Neural crest cell (in vitro differentiated cells): ENCODE measurements at regions not wholly inside any gene's neighbourhood (a gene's known extent, or its start where the extent isn't known, plus 50 kb on each side); places are given as distances from the start of the nearest gene placed in this dataset.

ENCODE experiments used
- DNase-seq: peaks from one replicate; pipeline ENCODE4 v3.0.0; 2021; ENCODE audit warnings: low read depth, mixed read lengths, low spot score
- H3K27ac Mint-ChIP-seq: one replicate; pipeline ENCODE4 v1.8.0; 2021; ENCODE audit warnings: mild to moderate bottlenecking, mixed read lengths; ENCODE audit not compliant: unreplicated experiment
- H3K27me3 Mint-ChIP-seq: 2 replicates; pipeline ENCODE4 v1.8.0; 2021; ENCODE audit warnings: low read depth, mild to moderate bottlenecking, mixed read lengths
- H3K36me3 Mint-ChIP-seq: 2 replicates; pipeline ENCODE4 v1.8.0; 2021; ENCODE audit warnings: low read depth, mild to moderate bottlenecking, mixed read lengths
- H3K4me1 Mint-ChIP-seq: 2 replicates; pipeline ENCODE4 v1.8.0; 2021; ENCODE audit warnings: mixed read lengths
- H3K4me3 Mint-ChIP-seq: one replicate; pipeline ENCODE4 v1.8.0; 2021; ENCODE audit warnings: mild to moderate bottlenecking, mixed read lengths
- H3K9me3 Mint-ChIP-seq: 2 replicates; pipeline ENCODE4 v1.8.0; 2021; ENCODE audit warnings: mixed read lengths
- CTCF ChIP-seq: fragments of 200-600 bp; sonication (generic); conservative IDR thresholded peaks from 2 replicates; pipeline ENCODE4 v1.5.0; 2021; ENCODE audit warnings: antibody characterized with exemption, mild to moderate bottlenecking

DNA sequence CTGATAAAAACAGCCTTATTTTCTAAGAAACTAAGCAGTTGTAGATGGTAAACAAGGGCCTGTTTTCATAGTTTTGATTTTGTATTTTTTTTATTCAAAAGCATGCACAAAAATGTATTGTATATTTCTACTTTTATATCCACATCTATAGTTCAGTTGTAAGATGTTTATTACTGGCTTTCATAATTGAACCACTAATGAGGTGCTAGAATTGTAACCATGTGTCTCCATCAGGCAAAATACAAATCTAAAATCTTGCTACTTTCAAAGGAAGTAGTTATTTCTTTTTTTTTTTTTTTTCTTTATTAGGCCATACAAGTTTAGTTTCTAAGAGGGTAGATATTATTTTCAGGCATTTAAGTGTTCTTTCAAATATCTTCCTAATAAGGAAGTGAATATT lies 1755.0 kb downstream of the MAT2B start:
- no peak overlapping the region for H3K27ac Mint-ChIP-seq

DNA sequence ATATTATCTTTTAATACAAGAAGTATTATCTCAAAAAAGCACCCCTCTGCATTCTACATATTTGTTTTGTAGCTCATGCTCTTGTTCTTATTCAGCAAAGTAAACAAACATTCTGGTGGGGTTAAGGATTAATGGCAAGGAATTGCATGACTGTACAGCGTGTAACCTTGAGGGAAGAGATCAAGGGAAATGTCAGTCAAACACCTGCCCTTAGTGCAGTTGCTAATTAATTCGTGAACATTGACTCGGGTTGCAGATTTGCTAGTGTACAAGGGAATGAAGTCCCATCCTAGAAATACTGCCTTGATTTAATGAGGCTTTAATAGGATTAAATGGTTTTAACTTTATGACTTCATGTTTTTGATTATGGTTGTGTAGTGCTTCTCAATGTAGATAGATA lies 1758.1 kb downstream of the MAT2B start:
- no peaks in the 10 kb centered on the region for H3K36me3 Mint-ChIP-seq
- TF ChIP-seq CTCF = no peak
- H3K4me3 Mint-ChIP-seq = no peak overlapping the region
- H3K27ac Mint-ChIP-seq = no peak overlapping the region
- no peaks in the 10 kb centered on the region for H3K9me3 Mint-ChIP-seq
- no peak for DNase-seq
- H3K4me1 Mint-ChIP-seq = peaks cover 1% of the 10 kb centered on the region
- H3K27me3 Mint-ChIP-seq = no peaks in the 10 kb centered on the region

More for the DNA sequence above, 1755.0 kb downstream of the MAT2B start:
- no peaks in the 10 kb centered on the region for H3K36me3 Mint-ChIP-seq
- no peak for TF ChIP-seq CTCF
- H3K27me3 Mint-ChIP-seq = no peaks in the 10 kb centered on the region
- peaks cover 8% of the 10 kb centered on the region for H3K4me1 Mint-ChIP-seq
- no peaks in the 10 kb centered on the region for H3K9me3 Mint-ChIP-seq
- no peak for DNase-seq
- H3K4me3 Mint-ChIP-seq = no peak overlapping the region

- TF ChIP-seq CTCF = no peak
These were observed 1761.5 kb downstream of the MAT2B start for GRCh38 chr5:165266939-165267338.

GRCh38 chr5:165272436-165272835 lies 1767.0 kb downstream of the MAT2B start:
- no peak overlapping the region for H3K27ac Mint-ChIP-seq
- no peaks in the 10 kb centered on the region for H3K9me3 Mint-ChIP-seq
- no peak overlapping the region for H3K4me3 Mint-ChIP-seq
- H3K27me3 Mint-ChIP-seq = no peaks in the 10 kb centered on the region
- no peak for TF ChIP-seq CTCF
- no peaks in the 10 kb centered on the region for H3K36me3 Mint-ChIP-seq
- H3K4me1 Mint-ChIP-seq = no peaks in the 10 kb centered on the region
- DNase-seq = no peak

More at GRCh38 chr5:165266939-165267338, 1761.5 kb downstream of the MAT2B start:
- no peaks in the 10 kb centered on the region for H3K27me3 Mint-ChIP-seq
- no peak overlapping the region for H3K27ac Mint-ChIP-seq
- no peaks in the 10 kb centered on the region for H3K36me3 Mint-ChIP-seq
- DNase-seq = no peak
- H3K4me1 Mint-ChIP-seq = no peaks in the 10 kb centered on the region
- H3K9me3 Mint-ChIP-seq = no peaks in the 10 kb centered on the region
- H3K4me3 Mint-ChIP-seq = no peak overlapping the region

- Mint-ChIP-seq H3K27me3 (no peaks in the 10 kb centered on the region), H3K27ac (no peak overlapping the region), H3K36me3 (no peaks in the 10 kb centered on the region), H3K4me1 (no peaks in the 10 kb centered on the region), H3K4me3 (no peak overlapping the region), H3K9me3 (no peaks in the 10 kb centered on the region)
- TF ChIP-seq CTCF = no peak
- DNase-seq = no peak
These were observed 1772.2 kb downstream of the MAT2B start for GRCh38 chr5:165277661-165278060.

- Mint-ChIP-seq H3K9me3 (no peaks in the 10 kb centered on the region), H3K27ac (no peak overlapping the region), H3K36me3 (no peaks in the 10 kb centered on the region), H3K4me1 (no peaks in the 10 kb centered on the region), H3K4me3 (no peak overlapping the region), H3K27me3 (no peaks in the 10 kb centered on the region)
- no peak for TF ChIP-seq CTCF
- no peak for DNase-seq
These were observed 1777.1 kb downstream of the MAT2B start for GRCh38 chr5:165282491-165282890.
